GM12873 (cell line): ENCODE measurements at regions not wholly inside any gene's neighbourhood (a gene's known extent, or its start where the extent isn't known, plus 50 kb on each side); places are given as distances from the start of the nearest gene placed in this dataset.

ENCODE experiments used
- CTCF ChIP-seq: IDR thresholded peaks from 2 replicates; pipeline ENCODE4 v1.5.1; 2012; ENCODE audit warnings: low read depth, mild to moderate bottlenecking, moderate library complexity, low read length, control low read depth; ENCODE audit not compliant: insufficient read depth; ENCODE audit errors: missing control alignments

- TF ChIP-seq CTCF, result no peak
Observed at GRCh38 chr15:79682285-79682684, 214.5 kb downstream of the MTHFS start.

DNA sequence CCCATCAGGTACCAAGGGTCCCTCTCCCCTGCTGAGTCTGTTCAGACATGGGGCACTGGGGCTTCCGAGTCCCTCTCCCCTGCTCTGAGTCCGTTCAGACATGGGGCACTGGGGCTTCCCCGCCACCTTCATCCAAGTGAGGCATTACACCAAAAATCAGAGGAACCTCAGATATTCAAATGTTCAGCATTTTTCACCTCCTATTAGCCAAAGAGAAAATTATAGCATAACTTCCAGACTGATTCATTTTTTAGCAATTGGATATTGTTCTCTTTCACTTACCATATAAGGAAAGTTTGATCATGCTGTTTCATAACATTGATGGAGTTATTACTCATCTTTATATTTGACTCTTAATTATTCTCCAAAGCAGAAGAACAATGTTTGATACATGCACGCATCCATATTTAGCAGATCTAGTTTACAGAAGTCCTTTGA, 213.9 kb downstream of the MTHFS start:
- TF ChIP-seq CTCF, result no peak

GRCh38 chr15:79689030-79689429, 207.8 kb downstream of the MTHFS start:
- TF ChIP-seq CTCF, result no peak

DNA sequence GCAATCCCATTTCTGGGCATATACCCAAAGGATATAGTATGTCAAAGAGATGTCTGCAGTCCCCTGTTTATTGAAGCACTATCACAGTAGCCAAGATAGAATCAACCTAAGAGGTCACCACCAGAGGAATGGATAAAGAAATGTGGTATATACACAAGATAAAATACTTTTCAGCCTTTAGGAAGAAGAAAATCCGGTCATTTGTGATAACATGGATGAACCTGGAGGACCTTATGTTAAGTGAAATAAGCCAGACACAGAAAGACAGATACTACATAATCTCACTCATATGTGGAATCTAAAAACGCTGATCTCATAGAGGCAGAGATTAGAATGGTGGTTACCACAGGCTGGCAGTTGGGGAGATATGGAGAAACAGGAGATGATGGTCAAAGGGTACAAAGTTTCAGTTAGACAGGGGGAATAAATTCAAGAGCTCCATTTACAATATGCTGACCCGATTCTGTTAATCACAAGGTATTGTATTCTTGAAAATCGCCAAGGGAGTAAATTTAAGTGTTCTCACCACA, 195.8 kb downstream of the MTHFS start:
- no peak for TF ChIP-seq CTCF

DNA sequence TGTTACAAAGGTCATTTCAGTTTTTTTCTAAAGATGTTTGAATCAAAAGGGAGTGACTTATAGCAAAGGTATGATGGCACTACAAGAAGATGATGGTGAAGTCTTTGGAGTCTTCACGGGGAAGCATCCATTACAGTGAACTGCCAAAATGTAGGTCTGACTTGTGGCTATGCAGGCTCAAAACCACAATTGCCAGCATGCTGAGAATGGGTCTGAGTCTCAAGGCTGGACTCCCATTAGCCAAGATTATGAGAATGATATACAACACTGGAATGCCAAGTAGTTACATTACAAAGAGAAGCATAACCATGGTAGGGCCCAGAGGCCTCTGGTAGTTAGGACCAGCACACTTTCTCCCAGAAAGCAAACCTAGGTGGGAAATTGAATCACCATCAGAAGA, 194.2 kb downstream of the MTHFS start:
- TF ChIP-seq CTCF, result no peak

- TF ChIP-seq CTCF, result no peak
Observed at GRCh38 chr15:79721256-79721655, 175.6 kb downstream of the MTHFS start.

GRCh38 chr15:79724312-79724711, 172.5 kb downstream of the MTHFS start:
- no peak for TF ChIP-seq CTCF

- no peak for TF ChIP-seq CTCF
Observed at GRCh38 chr15:79724804-79725203, 172.0 kb downstream of the MTHFS start.
